Neural cell (in vitro differentiated cells): ENCODE measurements at regions not wholly inside any gene's neighbourhood (a gene's known extent, or its start where the extent isn't known, plus 50 kb on each side); places are given as distances from the start of the nearest gene placed in this dataset.

ENCODE experiments used
- CTCF ChIP-seq: fragments of 450-650 bp; IDR thresholded peaks from 2 replicates; pipeline ENCODE4 v1.5.1; 2014; ENCODE audit warnings: antibody characterized with exemption, mild to moderate bottlenecking, moderate library complexity; ENCODE audit not compliant: poor library complexity, severe bottlenecking
- EP300 ChIP-seq: fragments of 450-650 bp; conservative IDR thresholded peaks from 2 replicates; pipeline ENCODE4 v1.6.1; 2014; ENCODE audit warnings: antibody characterized with exemption, mild to moderate bottlenecking, moderate library complexity; ENCODE audit not compliant: poor library complexity, severe bottlenecking
- RAD21 ChIP-seq: fragments of 450-650 bp; conservative IDR thresholded peaks from 2 replicates; pipeline ENCODE4 v1.6.1; 2014; ENCODE audit warnings: antibody characterized with exemption, mild to moderate bottlenecking, moderate library complexity
- REST ChIP-seq: IDR thresholded peaks from 2 replicates; pipeline ENCODE4 v1.6.1; 2012; ENCODE audit warnings: borderline replicate concordance

GRCh38 chr7:18154726-18155125, 127.1 kb upstream of the PRPS1L1 start:
- TF ChIP-seq CTCF, result no peak
- no peak for TF ChIP-seq REST
- no peak for TF ChIP-seq EP300
- no peak for TF ChIP-seq RAD21
